ENCODE measurements at regions not wholly inside any gene's neighbourhood (a gene's known extent, or its start where the extent isn't known, plus 50 kb on each side); places are given as distances from the start of the nearest gene placed in this dataset.

- H3K9me3 ChIP-seq (ENCODE audit: control insufficient read depth, insufficient read depth, low read length) = no peaks in the 10 kb centered on the region
- H3K27ac ChIP-seq (ENCODE audit: low read length) = no peak overlapping the region
- no CpG with 5 or more reads among the region's 8 CpGs for WGBS (ENCODE audit: insufficient coverage, insufficient read length)
- no peak overlapping the region for H3K4me3 ChIP-seq (ENCODE audit: low read length)
- no peaks in the 10 kb centered on the region for H3K27me3 ChIP-seq (ENCODE audit: control insufficient read depth, insufficient read depth, low read length)
- H3K4me1 ChIP-seq (ENCODE audit: control insufficient read depth, insufficient read depth, low read length) = no peaks in the 10 kb centered on the region
- DNase-seq (ENCODE audit: low read depth, low spot score) = no peak
- H3K36me3 ChIP-seq (ENCODE audit: control insufficient read depth, insufficient read depth, low read length) = no peaks in the 10 kb centered on the region
These were observed 243.7 kb upstream of the SLC24A2 start for GRCh38 chr9:20032413-20033006.

- Histone ChIP-seq H3K27me3 (ENCODE audit: control insufficient read depth, insufficient read depth, low read length) (no peaks in the 10 kb centered on the region), H3K4me1 (ENCODE audit: control insufficient read depth, insufficient read depth, low read length) (no peaks in the 10 kb centered on the region), H3K27ac (ENCODE audit: low read length) (no peak overlapping the region), H3K4me3 (ENCODE audit: low read length) (no peak overlapping the region), H3K36me3 (ENCODE audit: control insufficient read depth, insufficient read depth, low read length) (no peaks in the 10 kb centered on the region), H3K9me3 (ENCODE audit: control insufficient read depth, insufficient read depth, low read length) (no peaks in the 10 kb centered on the region)
- no peak for DNase-seq (ENCODE audit: low read depth, low spot score)
- WGBS (ENCODE audit: insufficient coverage, insufficient read length) = no CpG with 5 or more reads among the region's 6 CpGs
These were observed 243.0 kb upstream of the SLC24A2 start for GRCh38 chr9:20031836-20032235.

- Histone ChIP-seq H3K27me3 (ENCODE audit: control insufficient read depth, insufficient read depth, low read length) (no peaks in the 10 kb centered on the region), H3K27ac (ENCODE audit: low read length) (no peak overlapping the region), H3K36me3 (ENCODE audit: control insufficient read depth, insufficient read depth, low read length) (no peaks in the 10 kb centered on the region), H3K9me3 (ENCODE audit: control insufficient read depth, insufficient read depth, low read length) (no peaks in the 10 kb centered on the region), H3K4me1 (ENCODE audit: control insufficient read depth, insufficient read depth, low read length) (no peaks in the 10 kb centered on the region), H3K4me3 (ENCODE audit: low read length) (no peak overlapping the region)
- no CpG with 5 or more reads among the region's 2 CpGs for WGBS (ENCODE audit: insufficient coverage, insufficient read length)
- DNase-seq (ENCODE audit: low read depth, low spot score) = no peak
These were observed 241.8 kb upstream of the SLC24A2 start for GRCh38 chr9:20030671-20031070.

DNA sequence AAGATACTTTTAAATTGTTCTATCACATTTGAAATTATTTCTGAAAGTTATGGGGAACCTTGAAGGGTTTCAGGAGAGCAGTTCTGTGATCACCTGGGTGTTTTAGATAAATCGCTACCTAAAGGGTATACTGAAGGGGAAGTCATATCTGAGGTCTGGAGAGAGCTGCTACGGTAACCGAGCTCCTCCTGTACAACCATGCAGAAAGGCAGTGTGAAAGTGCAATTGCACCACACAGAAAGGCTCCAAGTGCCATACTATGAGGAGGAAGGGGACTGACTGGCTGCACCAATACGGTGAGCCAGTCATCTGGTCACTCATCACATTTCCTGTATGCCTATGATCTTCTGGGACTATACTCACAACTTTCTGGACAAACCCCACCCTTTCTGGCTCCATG lies 241.4 kb upstream of the SLC24A2 start:
- no peak overlapping the region for H3K4me3 ChIP-seq (ENCODE audit: low read length)
- no peaks in the 10 kb centered on the region for H3K27me3 ChIP-seq (ENCODE audit: control insufficient read depth, insufficient read depth, low read length)
- no peaks in the 10 kb centered on the region for H3K4me1 ChIP-seq (ENCODE audit: control insufficient read depth, insufficient read depth, low read length)
- no CpG with 5 or more reads among the region's 4 CpGs for WGBS (ENCODE audit: insufficient coverage, insufficient read length)
- no peaks in the 10 kb centered on the region for H3K9me3 ChIP-seq (ENCODE audit: control insufficient read depth, insufficient read depth, low read length)
- no peak overlapping the region for H3K27ac ChIP-seq (ENCODE audit: low read length)
- no peaks in the 10 kb centered on the region for H3K36me3 ChIP-seq (ENCODE audit: control insufficient read depth, insufficient read depth, low read length)
- DNase-seq (ENCODE audit: low read depth, low spot score) = no peak

DNA sequence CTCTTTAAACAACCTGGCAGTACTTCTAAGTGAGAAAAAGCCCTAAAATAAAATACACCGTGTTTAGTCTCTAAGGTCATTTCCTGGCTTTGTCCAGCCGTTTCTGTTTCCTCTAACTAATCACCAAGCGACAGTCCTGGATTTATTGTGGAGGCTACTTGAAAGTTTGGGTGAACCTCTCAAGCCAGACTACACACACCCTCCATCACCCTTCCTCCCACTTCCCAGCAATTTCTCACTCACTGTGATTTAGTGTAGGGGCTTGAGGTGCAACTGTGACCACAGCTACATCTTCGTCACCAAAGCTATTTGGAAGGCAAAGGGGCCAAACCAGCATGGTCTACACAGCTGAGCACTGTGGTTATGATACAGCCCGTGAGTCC lies 240.0 kb upstream of the SLC24A2 start:
- Histone ChIP-seq H3K36me3 (ENCODE audit: control insufficient read depth, insufficient read depth, low read length) (no peaks in the 10 kb centered on the region), H3K9me3 (ENCODE audit: control insufficient read depth, insufficient read depth, low read length) (no peaks in the 10 kb centered on the region), H3K27me3 (ENCODE audit: control insufficient read depth, insufficient read depth, low read length) (no peaks in the 10 kb centered on the region), H3K4me1 (ENCODE audit: control insufficient read depth, insufficient read depth, low read length) (no peaks in the 10 kb centered on the region), H3K27ac (ENCODE audit: low read length) (no peak overlapping the region), H3K4me3 (ENCODE audit: low read length) (no peak overlapping the region)
- DNase-seq (ENCODE audit: low read depth, low spot score) = no peak
- no CpG with 5 or more reads among the region's 5 CpGs for WGBS (ENCODE audit: insufficient coverage, insufficient read length)

DNA sequence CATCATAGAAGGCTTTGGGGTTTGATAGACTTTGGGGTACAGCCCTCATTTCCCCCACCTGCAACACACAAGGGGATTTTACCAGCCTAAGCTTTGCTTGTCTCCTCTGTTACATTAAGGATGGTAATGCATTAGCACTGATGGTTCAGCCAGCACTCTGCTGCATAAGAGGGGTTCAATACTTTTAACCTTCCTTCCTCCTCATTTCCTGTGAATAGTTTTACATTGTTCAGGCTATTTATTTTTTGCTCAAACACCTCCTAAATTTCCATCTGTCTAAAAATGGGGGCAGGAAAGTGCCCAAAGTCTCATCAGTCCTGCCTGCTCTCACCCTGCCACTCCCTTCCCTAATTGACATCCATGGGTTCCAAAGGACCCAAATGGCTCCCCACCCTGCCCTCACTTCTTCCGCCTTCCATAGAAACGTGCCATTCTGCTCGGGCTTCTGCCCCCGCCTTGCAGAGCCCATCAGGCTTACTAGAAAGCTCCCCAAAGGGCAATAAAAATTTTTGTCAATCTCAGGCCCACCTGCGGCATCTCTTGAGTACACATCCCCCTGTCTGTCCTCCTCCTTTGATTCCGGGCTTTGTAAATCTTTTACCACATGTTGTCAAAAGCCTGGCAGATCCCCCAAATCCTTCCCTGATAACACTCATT lies 239.5 kb upstream of the SLC24A2 start:
- Histone ChIP-seq H3K27me3 (ENCODE audit: control insufficient read depth, insufficient read depth, low read length) (no peaks in the 10 kb centered on the region), H3K36me3 (ENCODE audit: control insufficient read depth, insufficient read depth, low read length) (no peaks in the 10 kb centered on the region), H3K9me3 (ENCODE audit: control insufficient read depth, insufficient read depth, low read length) (no peaks in the 10 kb centered on the region), H3K27ac (ENCODE audit: low read length) (no peak overlapping the region), H3K4me3 (ENCODE audit: low read length) (no peak overlapping the region), H3K4me1 (ENCODE audit: control insufficient read depth, insufficient read depth, low read length) (no peaks in the 10 kb centered on the region)
- DNase-seq (ENCODE audit: low read depth, low spot score) = no peak
- WGBS (ENCODE audit: insufficient coverage, insufficient read length) = no CpG with 5 or more reads among the region's 6 CpGs

DNA sequence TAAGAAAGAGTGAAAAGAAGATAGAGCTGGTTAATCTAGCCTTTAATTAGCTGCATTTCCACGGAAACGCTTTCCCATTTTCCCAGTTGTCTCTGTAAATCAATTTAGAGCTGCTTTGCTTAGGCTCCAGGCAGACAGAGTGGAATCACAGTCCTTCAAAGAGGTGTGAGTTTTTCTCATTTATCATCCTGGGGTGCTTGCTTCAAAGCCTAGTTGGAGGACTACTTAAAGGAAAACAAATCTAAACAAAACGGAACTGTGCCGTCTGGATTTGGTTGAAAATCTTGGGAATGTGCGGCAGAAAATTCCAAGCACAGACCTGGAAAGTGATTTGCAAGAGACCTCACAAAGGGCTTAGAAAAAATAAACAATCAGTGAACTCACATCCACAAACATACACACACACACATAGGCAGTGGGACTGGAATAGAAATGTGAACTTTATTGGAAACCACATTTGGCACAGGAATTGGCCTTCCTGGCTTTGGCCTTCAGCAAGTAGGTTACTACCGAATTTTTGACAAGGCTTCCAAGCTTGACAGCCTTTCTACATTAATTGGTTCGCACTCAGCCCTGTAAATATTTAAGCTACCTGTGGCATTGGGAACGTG lies 235.2 kb upstream of the SLC24A2 start:
- Histone ChIP-seq H3K4me1 (ENCODE audit: control insufficient read depth, insufficient read depth, low read length) (no peaks in the 10 kb centered on the region), H3K4me3 (ENCODE audit: low read length) (no peak overlapping the region), H3K27me3 (ENCODE audit: control insufficient read depth, insufficient read depth, low read length) (no peaks in the 10 kb centered on the region), H3K9me3 (ENCODE audit: control insufficient read depth, insufficient read depth, low read length) (no peaks in the 10 kb centered on the region), H3K27ac (ENCODE audit: low read length) (no peak overlapping the region), H3K36me3 (ENCODE audit: control insufficient read depth, insufficient read depth, low read length) (no peaks in the 10 kb centered on the region)
- 100% methylated on average over 1 of the region's 8 CpGs for WGBS (ENCODE audit: insufficient coverage, insufficient read length)
- DNase-seq (ENCODE audit: low read depth, low spot score) = no peak

DNA sequence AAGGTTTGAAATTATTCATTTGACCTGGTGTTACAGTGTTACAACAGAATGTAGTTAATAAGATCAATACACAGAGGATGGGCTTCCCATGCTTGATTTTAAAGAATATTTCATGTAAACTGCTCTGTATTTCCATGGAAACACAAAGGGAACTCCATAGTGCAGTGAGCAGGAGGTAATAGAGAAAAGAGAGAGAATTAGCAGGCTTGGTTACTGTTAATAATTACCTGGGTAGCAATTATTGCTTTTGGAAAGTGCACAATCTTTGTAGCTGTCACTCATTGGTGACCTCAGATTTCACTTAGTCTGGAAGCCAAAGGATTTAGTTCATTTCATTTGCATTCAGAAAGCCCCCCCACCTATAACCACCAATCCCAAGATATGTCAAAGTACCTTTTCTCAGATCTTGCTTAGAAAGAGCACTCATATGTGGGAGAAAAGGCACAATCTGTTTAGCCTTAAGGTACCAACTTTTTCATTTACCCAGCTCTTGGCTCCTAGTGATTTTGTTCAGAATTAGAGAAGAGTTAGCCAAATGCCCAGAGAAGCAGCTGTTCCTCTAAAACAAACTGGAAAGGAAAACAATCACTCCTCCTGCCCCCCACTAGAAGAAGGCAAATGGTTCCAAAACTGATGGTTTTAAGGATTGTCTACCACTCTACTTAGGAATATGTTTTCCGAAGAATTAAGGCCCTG lies 234.5 kb upstream of the SLC24A2 start:
- H3K9me3 ChIP-seq (ENCODE audit: control insufficient read depth, insufficient read depth, low read length) = no peaks in the 10 kb centered on the region
- H3K27ac ChIP-seq (ENCODE audit: low read length) = no peak overlapping the region
- whole genome bisulfite sequencing (ENCODE audit: insufficient coverage, insufficient read length) = no CpG with 5 or more reads among the region's 1 CpG
- H3K27me3 ChIP-seq (ENCODE audit: control insufficient read depth, insufficient read depth, low read length) = no peaks in the 10 kb centered on the region
- no peaks in the 10 kb centered on the region for H3K4me1 ChIP-seq (ENCODE audit: control insufficient read depth, insufficient read depth, low read length)
- no peak for DNase-seq (ENCODE audit: low read depth, low spot score)
- no peak overlapping the region for H3K4me3 ChIP-seq (ENCODE audit: low read length)
- H3K36me3 ChIP-seq (ENCODE audit: control insufficient read depth, insufficient read depth, low read length) = no peaks in the 10 kb centered on the region

DNA sequence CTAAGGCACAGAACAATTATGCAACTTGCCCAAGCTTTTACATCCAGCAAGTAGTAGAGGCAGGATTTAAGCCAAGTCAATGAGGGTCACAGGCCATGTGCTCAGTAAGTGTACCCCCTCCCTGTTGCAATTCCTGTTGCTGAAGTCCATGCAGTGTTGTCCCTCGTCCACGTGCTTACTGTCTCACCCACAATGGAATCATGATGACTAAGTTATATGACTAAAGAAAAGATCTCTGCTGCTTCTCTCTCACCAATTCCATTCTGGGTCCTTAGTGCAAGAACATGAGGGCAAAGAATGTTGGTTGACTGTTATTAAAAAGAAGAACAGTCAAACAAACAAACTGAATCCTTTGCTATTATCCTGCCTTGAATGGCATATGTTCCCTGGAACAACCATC lies 233.6 kb upstream of the SLC24A2 start:
- no peaks in the 10 kb centered on the region for H3K9me3 ChIP-seq (ENCODE audit: control insufficient read depth, insufficient read depth, low read length)
- DNase-seq (ENCODE audit: low read depth, low spot score) = no peak
- H3K4me3 ChIP-seq (ENCODE audit: low read length) = no peak overlapping the region
- no CpG with 5 or more reads among the region's 2 CpGs for WGBS (ENCODE audit: insufficient coverage, insufficient read length)
- no peaks in the 10 kb centered on the region for H3K36me3 ChIP-seq (ENCODE audit: control insufficient read depth, insufficient read depth, low read length)
- no peak overlapping the region for H3K27ac ChIP-seq (ENCODE audit: low read length)
- no peaks in the 10 kb centered on the region for H3K27me3 ChIP-seq (ENCODE audit: control insufficient read depth, insufficient read depth, low read length)
- no peaks in the 10 kb centered on the region for H3K4me1 ChIP-seq (ENCODE audit: control insufficient read depth, insufficient read depth, low read length)

DNA sequence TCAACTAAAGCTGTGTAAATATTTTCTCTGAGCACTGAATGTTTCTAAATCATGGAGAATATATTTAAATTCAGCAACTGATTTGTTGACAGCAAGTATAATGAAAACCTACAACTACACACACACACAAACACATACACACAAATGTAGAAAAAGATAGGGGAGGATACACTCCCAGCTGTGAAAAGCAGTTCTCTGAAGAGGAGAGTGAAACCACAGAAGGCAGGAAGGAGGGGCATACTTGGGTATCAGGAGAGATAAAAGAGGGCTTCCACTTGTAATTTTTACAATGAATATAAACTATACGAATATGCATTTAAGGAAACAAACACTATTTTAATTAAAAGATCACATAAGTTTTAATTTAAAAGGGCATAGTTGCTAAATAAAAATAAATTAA lies 227.8 kb upstream of the SLC24A2 start:
- H3K4me3 ChIP-seq (ENCODE audit: low read length) = no peak overlapping the region
- no peaks in the 10 kb centered on the region for H3K36me3 ChIP-seq (ENCODE audit: control insufficient read depth, insufficient read depth, low read length)
- H3K27me3 ChIP-seq (ENCODE audit: control insufficient read depth, insufficient read depth, low read length) = no peaks in the 10 kb centered on the region
- WGBS (ENCODE audit: insufficient coverage, insufficient read length) = no CpG with 5 or more reads among the region's 1 CpG
- no peaks in the 10 kb centered on the region for H3K9me3 ChIP-seq (ENCODE audit: control insufficient read depth, insufficient read depth, low read length)
- DNase-seq (ENCODE audit: low read depth, low spot score) = no peak
- H3K4me1 ChIP-seq (ENCODE audit: control insufficient read depth, insufficient read depth, low read length) = no peaks in the 10 kb centered on the region; the same call in 1 of the 2 replicates
- H3K27ac ChIP-seq (ENCODE audit: low read length) = no peak overlapping the region

All from iPS DF 6.9 (cell line).